GM19372 (cell line): ENCODE measurements at regions not wholly inside any gene's neighbourhood (a gene's known extent, or its start where the extent isn't known, plus 50 kb on each side); places are given as distances from the start of the nearest gene placed in this dataset.
"Not testable (repeated sequence)": the region's sequence is repeated elsewhere in the genome, so short reads cannot be mapped to it uniquely, and the experiment has no call there.

ENCODE experiments used
- ATAC-seq: cut with Tn5 transposase; IDR thresholded peaks from one replicate; pipeline ENCODE4 v1.9.1; 2021; ENCODE audit warnings: mild to moderate bottlenecking, low read depth, moderate library complexity; ENCODE audit not compliant: unreplicated experiment

GRCh38 chr14:106116339-106116930 is 590.1 kb downstream of the TMEM121 start:
- not testable (repeated sequence) for ATAC-seq

GRCh38 chr14:106120101-106120500 is 593.7 kb downstream of the TMEM121 start:
- no peak for ATAC-seq

- no peak for ATAC-seq
These were observed 602.9 kb downstream of the TMEM121 start for GRCh38 chr14:106129274-106129673.

DNA sequence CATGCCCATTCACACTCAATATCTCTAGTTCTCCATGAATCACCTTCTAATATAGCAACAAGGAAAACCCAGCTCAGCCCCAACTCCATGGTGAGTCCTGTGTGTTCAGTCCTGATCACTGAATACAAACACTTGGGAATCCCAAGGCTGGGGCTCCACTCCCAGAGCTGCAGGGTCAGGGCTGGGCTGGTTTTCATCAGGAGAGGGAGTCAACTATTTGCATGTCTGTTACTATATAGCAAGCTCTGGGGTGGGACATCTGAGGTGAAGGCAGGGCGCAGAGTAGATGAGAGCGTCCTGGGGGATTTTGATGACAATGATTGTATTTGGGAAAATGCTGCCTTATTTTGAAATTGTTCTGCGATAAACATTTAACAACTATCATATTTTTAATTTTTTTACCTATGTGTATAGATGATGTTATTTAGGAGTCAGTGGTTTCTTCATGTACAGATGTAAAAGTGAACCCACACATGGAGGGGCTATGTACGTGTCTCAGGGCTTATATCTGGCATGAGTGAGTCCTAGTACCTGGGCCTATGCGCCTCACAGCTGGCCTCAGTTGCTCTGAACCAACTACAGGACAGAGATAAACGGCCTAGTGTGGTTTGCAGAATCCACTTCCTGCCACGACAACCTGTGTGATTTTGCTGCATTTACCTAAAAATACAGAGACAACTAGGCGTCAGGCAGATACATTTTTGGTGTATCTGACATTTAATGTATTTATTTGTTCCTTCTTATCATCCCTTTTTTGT is 603.7 kb downstream of the TMEM121 start:
- not testable (repeated sequence) for ATAC-seq

GRCh38 chr14:106133126-106133525 is 606.7 kb downstream of the TMEM121 start:
- not testable (repeated sequence) for ATAC-seq

DNA sequence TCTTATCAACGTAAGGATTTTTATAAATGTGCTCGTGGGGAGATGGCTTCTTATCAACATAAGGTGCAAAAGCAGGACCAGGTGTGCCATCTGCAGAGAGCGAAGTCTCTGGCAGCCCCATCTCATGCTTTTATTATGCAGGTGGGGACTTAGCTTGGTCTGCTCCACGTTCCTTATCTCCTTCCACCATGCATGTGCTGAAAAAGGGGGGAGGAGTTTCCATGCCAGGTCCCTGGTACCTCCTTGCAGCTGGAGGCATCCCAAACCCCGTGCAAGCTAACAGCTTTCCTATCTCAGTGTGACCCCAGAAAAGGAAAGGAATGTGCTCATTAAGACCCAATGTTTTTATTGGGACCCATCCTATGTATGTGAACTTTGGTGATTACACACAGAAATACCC is 608.5 kb downstream of the TMEM121 start:
- ATAC-seq, result no peak

GRCh38 chr14:106141242-106142220 is 615.1 kb downstream of the TMEM121 start:
- no peak for ATAC-seq

GRCh38 chr14:106145731-106146130 is 619.3 kb downstream of the TMEM121 start:
- not testable (repeated sequence) for ATAC-seq

DNA sequence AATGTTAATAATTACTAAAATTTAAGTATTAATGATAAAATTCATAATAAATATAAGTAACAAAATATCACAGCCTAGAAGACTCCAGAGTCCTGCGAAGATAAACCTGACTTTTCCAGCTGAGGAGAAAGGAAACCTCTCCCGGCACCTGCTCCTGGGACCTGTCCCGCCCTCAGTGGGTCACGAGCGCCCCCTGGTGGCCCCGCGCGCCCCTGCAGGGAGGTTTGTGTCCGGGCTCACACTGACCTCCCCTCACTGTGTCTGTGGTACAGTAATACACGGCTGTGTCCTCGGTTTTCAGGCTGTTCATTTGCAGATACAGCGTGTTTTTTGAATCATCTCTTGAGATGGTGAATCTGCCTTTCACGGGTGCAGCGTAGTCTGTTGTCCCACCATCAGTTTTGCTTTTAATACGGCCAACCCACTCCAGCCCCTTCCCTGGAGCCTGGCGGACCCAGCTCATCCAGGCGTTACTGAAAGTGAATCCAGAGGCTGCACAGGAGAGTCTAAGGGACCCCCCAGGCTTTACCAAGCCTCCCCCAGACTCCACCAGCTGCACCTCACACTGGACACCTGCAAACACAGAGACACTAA is 627.1 kb downstream of the TMEM121 start:
- ATAC-seq, result not testable (repeated sequence)

DNA sequence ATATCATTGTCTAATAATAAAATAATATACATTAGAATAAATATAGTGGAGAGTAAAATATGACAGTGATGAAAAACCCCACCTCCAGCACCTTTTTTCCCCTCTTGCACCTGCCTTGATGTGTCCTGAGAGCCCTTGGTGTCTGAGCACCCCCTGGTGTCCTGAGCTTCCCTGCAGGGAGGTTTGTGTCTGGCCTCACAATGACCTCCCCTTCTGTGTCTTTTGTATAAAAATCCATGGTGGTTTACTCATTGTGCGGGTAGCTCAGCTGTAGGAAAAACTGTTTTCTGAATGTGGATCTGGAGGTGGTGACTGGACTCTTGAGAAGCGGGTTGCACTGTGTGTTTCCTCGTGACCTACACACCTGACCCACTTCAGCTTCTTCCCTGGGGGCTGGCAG is 636.9 kb downstream of the TMEM121 start:
- no peak for ATAC-seq

- not testable (repeated sequence) for ATAC-seq
These were observed 637.4 kb downstream of the TMEM121 start for GRCh38 chr14:106163812-106164211.

DNA sequence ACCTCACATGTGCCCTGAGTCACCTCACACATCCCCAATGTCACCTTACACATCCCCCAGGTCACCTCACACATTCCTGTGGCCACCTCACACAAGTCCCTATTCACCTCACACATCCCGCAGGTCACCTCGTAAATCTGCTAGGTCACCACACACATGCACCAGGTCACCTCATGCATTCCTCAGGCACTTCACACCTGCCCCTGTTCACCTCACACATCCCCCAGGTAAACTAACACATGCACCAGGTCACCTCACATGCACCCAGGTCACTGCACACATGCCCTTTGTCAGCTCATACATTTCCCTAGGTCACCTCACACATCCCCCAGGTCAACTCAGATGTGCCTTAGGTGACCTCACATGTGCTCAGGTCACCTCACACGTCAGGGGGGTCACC is 639.8 kb downstream of the TMEM121 start:
- ATAC-seq, result no peak

- ATAC-seq, result no peak
These were observed 640.3 kb downstream of the TMEM121 start for GRCh38 chr14:106166650-106167204.

DNA sequence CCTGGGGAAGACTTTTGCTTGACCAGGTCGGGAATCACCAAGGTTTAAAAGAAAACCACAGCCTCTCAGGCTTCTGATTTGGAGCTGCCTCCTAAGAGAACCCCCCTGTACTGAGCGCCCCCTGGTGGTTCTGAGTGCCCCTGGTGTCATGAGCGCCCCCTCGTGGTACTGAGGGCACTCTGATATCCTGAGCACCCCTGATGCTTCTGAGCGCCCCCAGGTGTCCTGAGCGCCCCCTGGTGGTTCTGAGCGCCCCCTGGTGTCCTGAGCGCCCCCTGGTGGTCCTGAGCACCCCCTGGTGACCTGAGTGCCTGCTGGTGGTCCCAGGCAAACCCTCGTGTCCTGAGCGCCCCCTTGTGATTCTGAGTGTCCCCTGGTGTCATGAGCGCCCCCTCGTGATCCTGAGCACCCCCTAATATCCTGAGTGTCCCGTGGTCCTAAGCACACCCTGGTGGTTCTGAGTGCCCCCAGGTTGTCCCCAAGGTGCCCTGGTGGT is 643.8 kb downstream of the TMEM121 start:
- not testable (repeated sequence) for ATAC-seq

DNA sequence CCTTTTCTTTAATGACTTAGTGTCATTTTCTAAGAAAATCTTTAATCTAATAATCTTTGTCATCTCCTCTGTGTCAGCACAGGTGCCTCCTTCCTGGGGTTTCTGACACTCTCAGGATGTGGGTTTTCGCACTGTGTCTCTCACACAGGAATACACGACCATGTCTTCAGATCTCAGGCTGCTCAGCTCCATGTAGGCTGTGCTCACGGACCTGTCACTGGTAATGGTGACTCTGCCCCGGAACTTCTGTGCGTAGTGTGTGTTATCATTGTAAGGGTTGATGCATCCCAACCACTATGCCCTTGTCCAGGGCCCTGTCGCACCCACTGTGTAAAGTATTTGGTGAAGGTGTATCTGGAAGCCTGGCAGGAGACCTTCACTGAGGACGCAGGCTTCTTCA is 647.8 kb downstream of the TMEM121 start:
- ATAC-seq, result no peak

- not testable (repeated sequence) for ATAC-seq
These were observed 651.2 kb downstream of the TMEM121 start for GRCh38 chr14:106177266-106178246.

- ATAC-seq, result no peak
These were observed 653.4 kb downstream of the TMEM121 start for GRCh38 chr14:106179761-106180160.

DNA sequence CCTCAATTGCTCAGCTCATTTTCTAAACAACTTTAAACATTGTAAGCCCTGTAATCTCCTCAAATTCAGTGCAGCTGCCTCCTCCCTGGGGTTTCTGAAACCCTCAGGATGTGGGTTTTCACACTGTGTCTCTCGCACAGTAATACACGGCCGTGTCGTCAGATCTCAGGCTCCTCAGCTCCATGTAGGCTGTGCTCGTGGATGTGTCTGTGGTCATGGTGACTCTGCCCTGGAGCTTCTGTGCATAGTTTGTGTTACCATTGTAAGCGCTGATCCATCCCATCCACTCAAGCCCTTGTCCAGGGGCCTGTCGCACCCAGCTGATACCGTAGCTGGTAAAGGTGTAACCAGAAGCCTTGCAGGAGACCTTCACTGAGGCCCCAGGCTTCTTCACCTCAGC is 658.4 kb downstream of the TMEM121 start:
- ATAC-seq, result not testable (repeated sequence)
